GM19372 (cell line): ENCODE measurements at regions not wholly inside any gene's neighbourhood (a gene's known extent, or its start where the extent isn't known, plus 50 kb on each side); places are given as distances from the start of the nearest gene placed in this dataset.
A peak's percentile ranks its signal among the peaks of the same experiment; 100 is the strongest.

ENCODE experiments used
- ATAC-seq: cut with Tn5 transposase; IDR thresholded peaks from one replicate; pipeline ENCODE4 v1.9.1; 2021; ENCODE audit warnings: mild to moderate bottlenecking, low read depth, moderate library complexity; ENCODE audit not compliant: unreplicated experiment

GRCh38 chr5:116389601-116390000, 185.0 kb downstream of the SEMA6A start:
- ATAC-seq = no peak

- no peak for ATAC-seq
Measured at GRCh38 chr5:116388564-116389258, 185.9 kb downstream of the SEMA6A start.

- no peak for ATAC-seq
Measured at GRCh38 chr5:116387738-116388137, 186.9 kb downstream of the SEMA6A start.

- ATAC-seq = no peak
Measured at GRCh38 chr5:116386633-116387032, 188.0 kb downstream of the SEMA6A start.

- no peak for ATAC-seq
Measured at GRCh38 chr5:116382874-116383266, 191.8 kb downstream of the SEMA6A start.

- no peak for ATAC-seq
Measured at GRCh38 chr5:116382032-116382873, 192.4 kb downstream of the SEMA6A start.

GRCh38 chr5:116381201-116381600, 193.4 kb downstream of the SEMA6A start:
- no peak for ATAC-seq

GRCh38 chr5:116380621-116381020, 194.0 kb downstream of the SEMA6A start:
- no peak for ATAC-seq

GRCh38 chr5:116379306-116379705, 195.3 kb downstream of the SEMA6A start:
- ATAC-seq = no peak

GRCh38 chr5:116378777-116379121, 195.9 kb downstream of the SEMA6A start:
- no peak for ATAC-seq

- ATAC-seq = no peak
Measured at GRCh38 chr5:116378007-116378776, 196.4 kb downstream of the SEMA6A start.

- ATAC-seq = no peak
Measured at GRCh38 chr5:116377276-116378006, 197.2 kb downstream of the SEMA6A start.

GRCh38 chr5:116375926-116376325, 198.7 kb downstream of the SEMA6A start:
- ATAC-seq = no peak

- peak; percentile 57 for ATAC-seq
Measured at GRCh38 chr5:116374434-116374852, 200.2 kb downstream of the SEMA6A start.

- no peak for ATAC-seq
Measured at GRCh38 chr5:116372931-116373597, 201.6 kb downstream of the SEMA6A start.

GRCh38 chr5:116371935-116372334, 202.7 kb downstream of the SEMA6A start:
- no peak for ATAC-seq

- no peak for ATAC-seq
Measured at GRCh38 chr5:116371431-116371830, 203.2 kb downstream of the SEMA6A start.

- no peak for ATAC-seq
Measured at GRCh38 chr5:116370886-116371285, 203.7 kb downstream of the SEMA6A start.

- no peak for ATAC-seq
Measured at GRCh38 chr5:116370149-116370548, 204.5 kb downstream of the SEMA6A start.

GRCh38 chr5:116365006-116365496, 209.6 kb downstream of the SEMA6A start:
- no peak for ATAC-seq
